HL-60 (cell line): ENCODE measurements at regions not wholly inside any gene's neighbourhood (a gene's known extent, or its start where the extent isn't known, plus 50 kb on each side); places are given as distances from the start of the nearest gene placed in this dataset.

Experiments
- POLR2AphosphoS5 ChIP-seq: IDR thresholded peaks from 2 replicates; pipeline ENCODE4 v1.6.1; 2012; ENCODE audit warnings: low read depth
- REST ChIP-seq: IDR thresholded peaks from 2 replicates; pipeline ENCODE4 v1.6.1; 2012; ENCODE audit warnings: low read depth; ENCODE audit not compliant: insufficient replicate concordance
- TF ChIP-seq, protein P1 (sequence below): IDR thresholded peaks from one replicate; pipeline ENCODE4 v1.5.1; 2011; ENCODE audit warnings: low read length, control low read depth, inconsistent platforms; ENCODE audit not compliant: insufficient read depth

DNA sequence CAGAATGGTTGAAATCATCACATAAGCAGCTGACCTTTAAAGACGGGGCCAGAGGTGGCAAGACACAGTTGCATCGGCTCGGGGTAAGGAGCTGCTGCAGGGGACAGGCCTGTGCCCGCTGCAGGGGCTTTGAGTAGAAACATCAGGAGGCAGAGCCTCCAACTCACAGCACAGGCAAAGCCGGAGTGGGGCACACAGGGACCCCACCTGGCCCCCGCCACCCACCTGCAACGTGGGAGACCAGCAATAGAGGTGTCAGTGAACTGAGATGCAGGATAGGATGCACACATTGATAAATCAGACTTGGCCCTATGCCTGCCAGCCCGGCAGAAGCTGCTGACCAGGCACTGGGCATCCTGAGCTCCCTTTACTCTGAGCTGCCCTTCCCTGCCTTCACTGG is 257.2 kb downstream of the NPHP4 start:
- TF ChIP-seq, protein P1, sequence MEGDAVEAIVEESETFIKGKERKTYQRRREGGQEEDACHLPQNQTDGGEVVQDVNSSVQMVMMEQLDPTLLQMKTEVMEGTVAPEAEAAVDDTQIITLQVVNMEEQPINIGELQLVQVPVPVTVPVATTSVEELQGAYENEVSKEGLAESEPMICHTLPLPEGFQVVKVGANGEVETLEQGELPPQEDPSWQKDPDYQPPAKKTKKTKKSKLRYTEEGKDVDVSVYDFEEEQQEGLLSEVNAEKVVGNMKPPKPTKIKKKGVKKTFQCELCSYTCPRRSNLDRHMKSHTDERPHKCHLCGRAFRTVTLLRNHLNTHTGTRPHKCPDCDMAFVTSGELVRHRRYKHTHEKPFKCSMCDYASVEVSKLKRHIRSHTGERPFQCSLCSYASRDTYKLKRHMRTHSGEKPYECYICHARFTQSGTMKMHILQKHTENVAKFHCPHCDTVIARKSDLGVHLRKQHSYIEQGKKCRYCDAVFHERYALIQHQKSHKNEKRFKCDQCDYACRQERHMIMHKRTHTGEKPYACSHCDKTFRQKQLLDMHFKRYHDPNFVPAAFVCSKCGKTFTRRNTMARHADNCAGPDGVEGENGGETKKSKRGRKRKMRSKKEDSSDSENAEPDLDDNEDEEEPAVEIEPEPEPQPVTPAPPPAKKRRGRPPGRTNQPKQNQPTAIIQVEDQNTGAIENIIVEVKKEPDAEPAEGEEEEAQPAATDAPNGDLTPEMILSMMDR = no peak
- TF ChIP-seq REST (no peak), POLR2AphosphoS5 (no peak)
